HEK293T (cell line): ENCODE measurements at regions not wholly inside any gene's neighbourhood (a gene's known extent, or its start where the extent isn't known, plus 50 kb on each side); places are given as distances from the start of the nearest gene placed in this dataset.

Experiments used
- CTCF ChIA-PET: fragments of 350-600 bp; formaldehyde crosslinking; extraction: SDS; loops from one replicate; lab custom pipeline; 2021; ENCODE audit warnings: antibody characterized with exemption, inconsistent platforms; lab: Yijun Ruan, JAX
- POLR2A ChIA-PET: fragments of 350-600 bp; formaldehyde crosslinking; extraction: SDS; loops from one replicate; lab custom pipeline; 2020; ENCODE audit warnings: antibody characterized with exemption, inconsistent platforms; lab: Yijun Ruan, JAX
- DNase-seq: peaks from one replicate; pipeline ENCODE4 v3.0.0; 2012; ENCODE audit warnings: mixed read lengths; ENCODE audit errors: extremely low spot score
- ARNT ChIP-seq: fragments of 450-650 bp; IDR thresholded peaks from 2 replicates; pipeline ENCODE4 v1.6.1; 2017; ENCODE audit warnings: mild to moderate bottlenecking
- BHLHE40 ChIP-seq: fragments of 450-650 bp; IDR thresholded peaks from 2 replicates; pipeline ENCODE4 v1.6.1; 2016; ENCODE audit warnings: mild to moderate bottlenecking, moderate library complexity, borderline replicate concordance
- CTBP1 ChIP-seq: fragments of 450-650 bp; IDR thresholded peaks from 2 replicates; pipeline ENCODE4 v1.6.1; 2016; ENCODE audit warnings: borderline replicate concordance
- ELF4 ChIP-seq: fragments of 450-650 bp; IDR thresholded peaks from 2 replicates; pipeline ENCODE4 v1.6.1; 2017; ENCODE audit warnings: antibody characterized with exemption
- FOXA1 ChIP-seq: fragments of 450-650 bp; IDR thresholded peaks from 2 replicates; pipeline ENCODE4 v1.6.1; 2016; ENCODE audit warnings: mild to moderate bottlenecking
- FOXK2 ChIP-seq: fragments of 450-650 bp; IDR thresholded peaks from 2 replicates; pipeline ENCODE4 v1.6.1; 2016; ENCODE audit warnings: mild to moderate bottlenecking
- FOXM1 ChIP-seq: fragments of 450-650 bp; IDR thresholded peaks from 2 replicates; pipeline ENCODE4 v1.6.1; 2017; ENCODE audit warnings: mild to moderate bottlenecking, borderline replicate concordance
- HDGF ChIP-seq: fragments of 450-650 bp; IDR thresholded peaks from 2 replicates; pipeline ENCODE4 v1.6.1; 2017; ENCODE audit warnings: antibody characterized with exemption, borderline replicate concordance
- L3MBTL2 ChIP-seq: fragments of 450-650 bp; conservative IDR thresholded peaks from 2 replicates; pipeline ENCODE4 v1.6.1; 2016; ENCODE audit warnings: mild to moderate bottlenecking
- LEF1 ChIP-seq: fragments of 450-650 bp; IDR thresholded peaks from 2 replicates; pipeline ENCODE4 v1.6.1; 2017; ENCODE audit warnings: mild to moderate bottlenecking, borderline replicate concordance
- NFRKB ChIP-seq: fragments of 450-650 bp; IDR thresholded peaks from 2 replicates; pipeline ENCODE4 v1.6.1; 2016; ENCODE audit warnings: mild to moderate bottlenecking, moderate library complexity
- PKNOX1 ChIP-seq: fragments of 450-650 bp; IDR thresholded peaks from 2 replicates; pipeline ENCODE4 v1.6.1; 2016
- SP1 ChIP-seq: fragments of 450-650 bp; IDR thresholded peaks from 2 replicates; pipeline ENCODE4 v1.6.1; 2017
- SUZ12 ChIP-seq: fragments of 450-650 bp; IDR thresholded peaks from 2 replicates; pipeline ENCODE4 v1.6.1; 2016; ENCODE audit warnings: mild to moderate bottlenecking
- TARDBP ChIP-seq: fragments of 450-650 bp; IDR thresholded peaks from 2 replicates; pipeline ENCODE4 v1.6.1; 2016
- ZNF384 ChIP-seq: fragments of 450-650 bp; IDR thresholded peaks from 2 replicates; pipeline ENCODE4 v1.6.1; 2016

- POLR2A ChIA-PET = no interaction called here
- DNase-seq = no peak
Observed at GRCh38 chr1:60444680-60445079, 371.1 kb upstream of the C1orf87 start.

GRCh38 chr1:60436186-60436585, 362.6 kb upstream of the C1orf87 start:
- TF ChIP-seq L3MBTL2 = no peak
- no peak for TF ChIP-seq HDGF
- no peak for TF ChIP-seq SUZ12
- no peak for TF ChIP-seq PKNOX1
- no peak for TF ChIP-seq NFRKB
- no peak for TF ChIP-seq FOXK2
- DNase-seq = no peak
- ChIA-PET CTCF (no interaction called here), POLR2A (no interaction called here)

More at GRCh38 chr1:60444680-60445079, 371.1 kb upstream of the C1orf87 start:
- no peak for TF ChIP-seq TARDBP
- no peak for TF ChIP-seq PKNOX1
- TF ChIP-seq CTBP1 = no peak
- no peak for TF ChIP-seq L3MBTL2
- TF ChIP-seq FOXK2 = no peak
- TF ChIP-seq FOXA1 = no peak
- TF ChIP-seq ARNT = no peak
- TF ChIP-seq FOXM1 = no peak
- TF ChIP-seq NFRKB = no peak
- CTCF ChIA-PET = no interaction called here

- no peak for TF ChIP-seq TARDBP
- no peak for TF ChIP-seq ARNT
- TF ChIP-seq NFRKB = no peak
- TF ChIP-seq ZNF384 = no peak
- TF ChIP-seq HDGF = no peak
- no peak for TF ChIP-seq FOXM1
- TF ChIP-seq FOXA1 = no peak
- no peak for TF ChIP-seq ELF4
- TF ChIP-seq PKNOX1 = no peak
- DNase-seq = no peak
- POLR2A ChIA-PET = no interaction called here
- CTCF ChIA-PET = no interaction called here
Observed at GRCh38 chr1:60431593-60431992, 358.0 kb upstream of the C1orf87 start.

GRCh38 chr1:60430375-60430774, 356.8 kb upstream of the C1orf87 start:
- no peak for DNase-seq
- ChIA-PET CTCF (no interaction called here), POLR2A (no interaction called here)
- no peak for TF ChIP-seq L3MBTL2
- no peak for TF ChIP-seq SP1
- no peak for TF ChIP-seq FOXK2
- TF ChIP-seq FOXM1 = no peak
- TF ChIP-seq TARDBP = no peak
- no peak for TF ChIP-seq HDGF
- no peak for TF ChIP-seq ELF4
- TF ChIP-seq ZNF384 = no peak
- no peak for TF ChIP-seq NFRKB
- no peak for TF ChIP-seq FOXA1
- no peak for TF ChIP-seq CTBP1
- no peak for TF ChIP-seq ARNT
- TF ChIP-seq BHLHE40 = no peak
- TF ChIP-seq LEF1 = no peak
- no peak for TF ChIP-seq PKNOX1
- TF ChIP-seq SUZ12 = no peak

GRCh38 chr1:60428127-60428526, 354.6 kb upstream of the C1orf87 start:
- TF ChIP-seq PKNOX1 (no peak), NFRKB (no peak), TARDBP (no peak), HDGF (no peak), SUZ12 (no peak)
- ChIA-PET POLR2A (no interaction called here), CTCF (interaction anchor here (0.6 kb wide), 1 partner anchor 408 kb away, joined by 3 read pairs; no protein-coding TSS in a partner anchor)
- no peak for DNase-seq

GRCh38 chr1:60427701-60428100, 354.1 kb upstream of the C1orf87 start:
- TF ChIP-seq NFRKB (no peak), ELF4 (no peak), FOXK2 (no peak), FOXA1 (no peak), CTBP1 (no peak), L3MBTL2 (no peak), ZNF384 (no peak), LEF1 (no peak), SUZ12 (no peak), TARDBP (no peak), PKNOX1 (no peak), FOXM1 (no peak), SP1 (no peak)
- ChIA-PET POLR2A (no interaction called here), CTCF (no interaction called here)
- no peak for DNase-seq
